Muscle layer of duodenum (tissue), 2 donors: ENCODE measurements at regions not wholly inside any gene's neighbourhood (a gene's known extent, or its start where the extent isn't known, plus 50 kb on each side); places are given as distances from the start of the nearest gene placed in this dataset.
"Not testable (repeated sequence)": the region's sequence is repeated elsewhere in the genome, so short reads cannot be mapped to it uniquely, and the experiment has no call there.

ENCODE experiments used
- H3K27ac ChIP-seq: one replicate; pipeline ENCODE4 v1.7.0; 2013; ENCODE audit warnings: mild to moderate bottlenecking, low read length
- H3K27me3 ChIP-seq: one replicate; pipeline ENCODE4 v1.7.0; 2013; ENCODE audit warnings: low read depth, mild to moderate bottlenecking, control low read depth, low read length
- H3K36me3 ChIP-seq, 2 donors: one replicate each; pipeline ENCODE4 v1.7.0; 2013; ENCODE audit warnings: low read length in 2 of 2, control low read depth in 1 of 2, mild to moderate bottlenecking in 1 of 2; ENCODE audit not compliant: insufficient read depth in 2 of 2, control insufficient read depth in 1 of 2
- H3K4me1 ChIP-seq, 2 donors: one replicate each; pipeline ENCODE4 v1.7.0; 2013; ENCODE audit warnings: low read length in 2 of 2, mild to moderate bottlenecking in 2 of 2, control low read depth in 1 of 2, moderate library complexity in 1 of 2; ENCODE audit not compliant: insufficient read depth in 2 of 2, control insufficient read depth in 1 of 2
- H3K4me3 ChIP-seq, 2 donors: one replicate each; pipeline ENCODE4 v1.7.0; 2013; ENCODE audit warnings: low read length in 2 of 2, low read depth in 1 of 2, mild to moderate bottlenecking in 1 of 2
- H3K9me3 ChIP-seq, 2 donors: one replicate each; pipeline ENCODE4 v1.7.0; 2013; ENCODE audit warnings: low read length in 2 of 2, control low read depth in 1 of 2, mild to moderate bottlenecking in 1 of 2; ENCODE audit not compliant: control insufficient read depth in 1 of 2
- donor health status: healthy.

DNA sequence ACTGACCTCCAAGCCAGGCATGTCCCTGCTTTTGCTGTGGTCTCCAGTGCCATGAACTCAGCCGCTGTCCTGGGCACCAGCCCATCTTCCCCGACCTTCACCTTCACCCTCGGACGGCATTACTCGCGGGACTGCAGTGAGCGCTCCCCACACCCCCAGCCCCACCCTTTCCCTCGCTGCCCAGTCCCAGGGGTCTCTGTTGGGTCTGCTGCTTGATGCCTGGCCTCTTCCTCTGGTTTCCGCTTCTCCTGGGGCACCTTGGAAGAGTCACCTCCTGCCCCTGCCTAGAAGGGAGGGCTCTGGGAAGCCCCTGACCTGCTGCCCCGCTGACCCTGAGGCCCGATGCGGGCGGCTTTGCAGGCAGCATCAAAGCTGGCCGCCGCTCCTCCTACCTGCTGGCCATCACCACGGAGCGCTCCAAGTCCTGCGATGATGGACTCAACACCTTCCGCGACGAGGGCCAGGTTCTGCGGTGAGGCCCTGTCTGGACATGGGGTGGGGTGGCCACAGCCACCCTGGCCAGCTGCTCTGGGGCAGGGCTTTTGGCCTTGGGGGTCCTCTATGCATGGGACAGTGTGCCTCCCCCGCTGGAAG, 102.3 kb downstream of the ZNF267 start:
- H3K4me1 ChIP-seq, H3K36me3 ChIP-seq, H3K4me3 ChIP-seq, H3K9me3 ChIP-seq, H3K27me3 ChIP-seq, H3K27ac ChIP-seq: not testable (repeated sequence)

DNA sequence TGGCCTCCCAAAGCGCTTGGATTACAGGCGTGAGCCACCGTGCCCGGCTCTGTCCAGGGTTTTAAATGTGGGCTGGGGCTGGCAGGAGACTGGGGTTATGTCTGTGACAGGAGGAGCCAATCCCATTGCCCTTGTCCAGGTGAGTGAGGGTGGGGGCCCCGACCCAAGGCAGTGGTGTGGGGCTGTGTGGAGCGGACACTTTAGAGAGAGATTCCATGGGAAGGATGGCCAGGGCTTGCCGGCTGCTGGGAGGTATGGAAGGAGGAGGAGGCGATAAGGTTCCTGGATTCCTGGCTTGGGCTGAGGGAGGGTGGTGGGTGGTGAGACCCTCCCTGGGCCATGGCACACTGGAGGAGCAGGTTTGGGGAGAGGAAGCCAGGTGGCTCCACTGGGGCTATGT, 104.9 kb downstream of the ZNF267 start:
- H3K36me3 ChIP-seq, H3K4me3 ChIP-seq, H3K27me3 ChIP-seq, H3K27ac ChIP-seq, H3K4me1 ChIP-seq, H3K9me3 ChIP-seq: not testable (repeated sequence)

DNA sequence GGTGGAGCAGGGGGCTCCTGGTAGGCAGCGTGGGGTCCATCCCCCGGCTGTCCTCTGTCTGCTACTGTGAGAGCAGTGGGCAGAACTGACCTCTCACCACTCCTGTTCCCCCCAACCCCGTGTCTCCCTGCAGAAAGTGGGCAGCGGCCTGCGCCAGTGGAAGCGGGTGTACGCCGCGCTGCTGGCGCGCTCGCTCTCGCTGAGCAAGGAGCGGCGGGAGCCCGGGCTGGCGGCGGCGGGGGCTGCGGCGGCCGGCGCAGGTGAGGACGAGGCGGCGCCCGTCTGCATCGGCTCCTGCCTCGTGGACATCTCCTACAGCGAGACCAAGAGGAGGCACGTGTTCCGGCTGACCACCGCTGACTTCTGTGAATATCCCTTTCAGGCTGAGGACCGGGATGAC, 108.1 kb downstream of the ZNF267 start:
- not testable (repeated sequence) for H3K4me1 ChIP-seq, H3K4me3 ChIP-seq, H3K9me3 ChIP-seq, H3K36me3 ChIP-seq, H3K27me3 ChIP-seq, H3K27ac ChIP-seq

- not testable (repeated sequence) for H3K36me3 ChIP-seq, H3K9me3 ChIP-seq
These were observed 109.4 kb downstream of the ZNF267 start for GRCh38 chr16:31982986-31983385.

DNA sequence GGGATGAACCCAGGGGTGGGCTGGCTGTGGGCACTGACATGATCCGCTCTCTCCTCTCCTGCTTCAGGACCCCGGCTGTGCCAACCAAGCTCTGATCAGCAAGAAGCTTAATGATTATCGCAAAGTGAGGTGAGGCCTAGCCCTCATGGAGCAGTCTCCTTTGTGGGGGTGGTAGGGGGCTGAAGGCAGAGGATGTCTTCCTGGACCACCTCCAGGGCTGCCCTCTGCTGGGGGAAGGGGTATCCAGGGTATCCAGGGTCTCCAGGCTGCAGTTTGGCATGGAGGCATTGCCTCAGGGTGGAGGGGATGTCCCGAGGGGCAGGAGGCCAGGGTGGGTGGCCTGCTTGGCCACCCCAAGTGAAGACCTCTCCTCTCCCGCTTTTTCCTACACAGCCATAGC, 110.1 kb downstream of the ZNF267 start:
- H3K4me1 ChIP-seq, H3K9me3 ChIP-seq, H3K36me3 ChIP-seq, H3K27ac ChIP-seq, H3K27me3 ChIP-seq, H3K4me3 ChIP-seq: not testable (repeated sequence)

More at GRCh38 chr16:31982986-31983385, 109.4 kb downstream of the ZNF267 start:
- H3K4me3 ChIP-seq, H3K4me1 ChIP-seq, H3K27me3 ChIP-seq, H3K27ac ChIP-seq: not testable (repeated sequence)

- H3K4me1 ChIP-seq, H3K4me3 ChIP-seq, H3K36me3 ChIP-seq, H3K9me3 ChIP-seq, H3K27me3 ChIP-seq, H3K27ac ChIP-seq: not testable (repeated sequence)
These were observed 113.3 kb downstream of the ZNF267 start for GRCh38 chr16:31986895-31987294.

DNA sequence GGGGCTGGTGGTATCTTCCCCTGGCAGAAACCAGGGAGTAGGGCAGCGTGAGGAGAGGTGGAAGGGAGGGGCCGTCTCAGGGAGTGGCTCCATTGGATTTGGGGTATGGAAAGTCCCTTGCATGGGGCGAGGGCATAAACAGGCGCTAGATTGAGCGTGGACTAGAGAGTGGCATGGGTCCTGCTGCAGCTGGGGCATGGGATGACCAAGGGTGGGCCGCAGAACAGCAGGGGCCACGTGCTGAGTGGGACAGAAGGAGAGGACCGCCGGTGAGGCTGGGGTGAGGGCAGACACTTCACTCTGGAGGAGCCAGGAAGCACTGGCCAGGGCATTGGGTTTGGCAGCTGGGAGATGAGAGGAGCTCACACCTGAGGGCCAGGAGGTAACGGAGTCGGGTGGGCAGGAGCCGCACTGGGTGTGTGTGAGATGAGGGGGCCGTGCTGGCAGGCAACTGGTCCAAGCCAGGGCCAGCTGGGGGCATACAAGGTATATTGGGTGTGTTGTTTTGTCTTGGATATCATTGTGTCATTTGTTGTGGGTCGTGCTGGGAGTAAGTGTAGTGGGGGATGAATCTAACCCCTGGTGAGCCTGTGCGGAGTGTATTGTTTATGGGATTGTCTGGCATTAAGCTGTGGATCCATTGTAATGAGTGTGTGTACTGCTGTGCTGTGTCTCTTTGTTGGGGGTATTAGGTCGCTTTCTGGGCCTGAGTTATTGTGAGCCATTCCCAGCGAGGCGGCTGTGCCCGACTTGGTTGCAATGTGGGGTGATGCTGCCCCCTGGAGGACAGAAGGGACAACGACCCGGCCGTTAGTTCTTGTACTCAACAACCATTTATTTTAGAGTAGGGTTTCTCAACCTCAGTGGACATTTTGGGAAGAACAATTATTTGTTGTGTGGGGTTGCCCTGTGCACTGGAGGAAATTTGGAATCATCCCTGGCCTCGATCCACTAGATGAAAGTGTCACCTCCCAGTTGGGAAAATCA, 115.3 kb downstream of the ZNF267 start:
- H3K4me3 ChIP-seq, H3K4me1 ChIP-seq, H3K27me3 ChIP-seq, H3K36me3 ChIP-seq, H3K27ac ChIP-seq, H3K9me3 ChIP-seq: not testable (repeated sequence)

- H3K27me3 ChIP-seq, H3K4me3 ChIP-seq, H3K9me3 ChIP-seq, H3K4me1 ChIP-seq, H3K36me3 ChIP-seq, H3K27ac ChIP-seq: not testable (repeated sequence)
These were observed 116.7 kb downstream of the ZNF267 start for GRCh38 chr16:31990261-31990660.

- not testable (repeated sequence) for H3K27me3 ChIP-seq, H3K27ac ChIP-seq, H3K4me1 ChIP-seq, H3K36me3 ChIP-seq, H3K9me3 ChIP-seq, H3K4me3 ChIP-seq
These were observed 117.4 kb downstream of the ZNF267 start for GRCh38 chr16:31990980-31991379.

DNA sequence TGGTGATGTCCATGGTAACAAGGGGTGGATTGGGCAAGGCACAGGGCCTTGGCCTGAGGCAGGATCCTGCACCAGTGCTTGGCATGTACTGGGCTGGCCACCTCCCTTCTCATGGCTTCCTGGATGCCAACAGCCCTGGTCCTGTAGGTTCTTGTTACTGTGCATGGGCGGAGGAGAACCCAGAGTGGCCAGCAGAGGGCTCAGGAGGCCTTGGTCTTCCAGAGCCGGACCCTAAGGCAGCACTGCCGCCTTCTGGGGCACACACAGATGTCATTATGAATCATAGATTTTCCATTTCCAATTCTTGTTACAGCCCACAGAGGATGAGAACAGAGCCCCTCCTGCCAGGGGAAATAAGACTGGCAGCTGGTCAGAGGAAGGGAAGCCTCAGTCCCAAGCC, 122.7 kb downstream of the ZNF267 start:
- not testable (repeated sequence) for H3K9me3 ChIP-seq, H3K36me3 ChIP-seq, H3K4me3 ChIP-seq, H3K27me3 ChIP-seq, H3K4me1 ChIP-seq, H3K27ac ChIP-seq

GRCh38 chr16:32002496-32002895, 128.9 kb downstream of the ZNF267 start:
- not testable (repeated sequence) for H3K4me3 ChIP-seq, H3K36me3 ChIP-seq, H3K27ac ChIP-seq

DNA sequence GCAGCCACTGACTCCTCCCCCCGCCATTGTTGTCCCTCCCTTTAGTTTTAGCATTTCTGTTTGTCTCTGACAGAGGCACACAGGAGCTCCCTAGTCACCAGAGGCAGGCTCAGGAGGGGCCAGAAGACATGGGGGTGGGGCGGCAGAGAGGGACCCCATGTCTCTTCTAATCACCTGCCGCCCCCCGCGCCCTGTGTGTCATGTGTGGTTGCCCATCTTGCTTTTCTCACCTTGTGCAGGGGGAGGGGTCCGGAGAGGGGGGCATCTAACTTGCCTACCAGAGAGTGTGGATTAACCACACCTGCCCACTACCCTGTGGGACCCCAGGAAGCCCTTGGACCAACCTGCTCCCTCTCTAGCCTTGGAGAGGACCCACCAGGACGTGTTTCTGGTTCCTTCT, 130.2 kb downstream of the ZNF267 start:
- not testable (repeated sequence) for H3K9me3 ChIP-seq, H3K27me3 ChIP-seq, H3K27ac ChIP-seq, H3K4me3 ChIP-seq, H3K36me3 ChIP-seq, H3K4me1 ChIP-seq

More at GRCh38 chr16:32002496-32002895, 128.9 kb downstream of the ZNF267 start:
- not testable (repeated sequence) for H3K4me1 ChIP-seq, H3K9me3 ChIP-seq, H3K27me3 ChIP-seq
